GM18867 (cell line): ENCODE measurements at regions not wholly inside any gene's neighbourhood (a gene's known extent, or its start where the extent isn't known, plus 50 kb on each side); places are given as distances from the start of the nearest gene placed in this dataset.
"Not testable (repeated sequence)": the region's sequence is repeated elsewhere in the genome, so short reads cannot be mapped to it uniquely, and the experiment has no call there.

ENCODE experiments used
- ATAC-seq: cut with Tn5 transposase; IDR thresholded peaks from one replicate; pipeline ENCODE4 v1.9.1; 2021; ENCODE audit warnings: mild to moderate bottlenecking, moderate library complexity; ENCODE audit not compliant: unreplicated experiment

DNA sequence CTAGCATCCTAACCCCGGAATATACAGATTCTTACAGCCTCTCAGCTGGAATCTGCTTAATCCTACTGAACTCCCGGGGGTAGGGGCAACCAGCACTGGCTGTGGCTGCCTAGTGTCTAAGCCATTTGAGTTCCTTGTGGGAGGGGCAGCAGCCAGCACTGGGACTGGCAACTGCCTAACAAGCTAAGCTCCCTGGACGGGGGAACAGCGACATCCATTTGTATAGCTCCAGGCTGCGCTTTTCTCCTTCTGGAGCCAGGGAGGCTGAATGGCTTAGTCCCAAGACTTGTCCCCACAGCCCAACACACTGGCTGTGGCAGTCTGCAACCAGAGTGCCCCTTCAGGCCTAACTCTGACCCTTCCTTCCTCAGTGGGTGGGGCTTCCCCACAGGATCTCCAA, 787.2 kb downstream of the METTL4 start:
- no peak for ATAC-seq

DNA sequence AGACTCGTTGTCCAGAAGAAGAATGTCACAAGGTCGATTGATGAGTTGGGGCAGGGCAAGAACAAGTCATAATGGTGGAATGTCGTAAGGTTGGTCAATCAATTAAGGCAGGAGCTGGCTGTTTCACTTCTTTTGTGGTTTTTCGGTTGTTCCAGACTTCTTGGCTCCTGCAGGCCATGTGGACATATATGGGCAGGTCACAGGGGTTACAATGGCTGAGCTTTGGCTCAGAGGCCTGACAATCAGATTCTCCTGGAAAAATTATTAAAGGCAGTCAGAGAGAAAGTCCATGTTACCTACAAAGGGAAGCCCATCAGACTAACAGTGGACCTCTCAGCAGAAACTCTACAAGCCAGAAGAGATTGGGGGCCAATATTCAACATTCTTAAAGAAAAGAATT, 785.3 kb downstream of the METTL4 start:
- ATAC-seq = not testable (repeated sequence)

DNA sequence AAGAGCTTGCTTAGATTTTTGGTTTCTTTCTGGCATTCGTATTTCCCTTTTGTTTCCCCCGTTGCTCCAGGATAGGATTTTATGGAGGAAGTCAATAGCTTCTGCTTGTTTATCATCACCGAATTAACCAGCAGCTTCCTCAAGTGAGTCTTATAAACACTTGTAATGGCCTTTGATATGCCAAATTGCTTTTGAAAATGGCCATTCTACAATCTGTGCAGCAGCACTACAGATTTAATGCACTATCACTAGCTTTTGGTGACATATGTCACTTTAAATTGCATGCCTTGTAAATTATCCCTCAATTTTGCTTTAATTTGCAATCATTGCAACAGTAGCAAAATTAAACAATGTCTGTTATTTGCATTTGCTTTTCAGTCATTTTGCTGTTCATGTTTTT, 774.7 kb downstream of the METTL4 start:
- ATAC-seq = no peak

DNA sequence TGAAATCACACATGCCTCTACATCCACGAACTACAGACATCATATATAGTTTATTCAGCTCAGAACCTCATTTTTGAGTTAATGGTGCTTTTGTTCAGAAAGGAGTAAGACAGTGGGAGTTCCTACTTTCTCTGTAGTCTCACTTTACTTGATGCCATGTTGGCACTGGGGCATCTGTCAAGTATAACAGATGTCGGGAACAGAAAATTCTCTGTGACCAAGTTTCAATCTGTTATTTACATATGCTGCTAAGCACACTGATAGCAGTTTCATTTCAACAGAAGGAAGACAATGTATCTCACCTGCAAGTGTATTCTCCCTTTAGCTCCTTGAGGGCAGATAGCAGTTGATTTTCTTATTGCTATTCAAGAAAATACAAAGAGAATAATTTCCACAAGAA, 774.1 kb downstream of the METTL4 start:
- ATAC-seq = no peak

DNA sequence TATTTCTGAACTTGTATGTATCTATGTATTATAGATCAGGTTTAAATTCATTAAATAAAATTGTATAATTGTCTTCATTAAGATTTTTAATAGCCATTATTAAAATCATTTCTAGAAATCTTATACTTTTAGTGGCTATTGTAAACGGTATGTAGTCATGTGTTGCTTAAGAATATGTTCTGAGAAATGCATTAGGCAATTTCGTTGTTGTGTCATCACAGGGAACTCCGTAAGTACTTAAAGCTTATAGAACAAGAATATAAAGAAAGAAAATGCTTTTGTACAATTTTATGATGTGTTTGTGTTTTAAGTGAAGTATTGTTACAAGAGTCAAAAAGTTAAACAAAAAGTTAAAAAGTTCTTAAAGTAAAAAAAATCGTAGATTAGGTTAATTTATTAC, 765.8 kb downstream of the METTL4 start:
- ATAC-seq = no peak

DNA sequence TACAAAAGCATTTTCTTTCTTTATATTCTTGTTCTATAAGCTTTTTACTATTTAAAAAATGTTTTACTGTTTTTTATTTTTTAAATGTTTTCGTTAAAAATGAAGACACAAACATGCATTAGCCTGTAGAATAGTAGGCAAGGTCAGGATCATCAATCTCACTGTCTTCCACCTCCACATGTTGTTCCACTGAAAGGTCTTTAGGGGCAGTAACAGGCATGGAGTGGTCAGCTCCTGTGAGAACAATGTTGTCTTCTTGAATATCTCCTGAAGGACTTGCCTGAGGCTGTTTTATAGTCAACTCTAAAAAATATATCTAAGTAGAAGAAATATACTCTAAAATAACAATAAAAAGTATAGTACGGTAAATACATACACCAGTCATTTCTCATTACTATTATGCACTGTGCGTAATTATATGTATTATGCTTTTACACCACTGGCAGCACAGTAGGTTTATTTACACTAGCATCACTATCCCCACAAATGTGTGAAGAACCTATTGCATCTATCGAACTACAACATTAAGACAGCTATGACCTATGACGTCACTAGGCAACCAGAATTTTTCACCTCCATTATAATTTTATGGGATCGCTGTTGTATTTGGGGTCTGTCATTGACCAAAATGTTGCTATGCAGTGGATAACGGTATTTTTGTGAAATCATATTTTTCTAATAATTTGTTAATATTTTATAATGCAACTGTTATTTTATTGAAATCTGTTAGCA, 764.3 kb downstream of the METTL4 start:
- ATAC-seq = no peak

DNA sequence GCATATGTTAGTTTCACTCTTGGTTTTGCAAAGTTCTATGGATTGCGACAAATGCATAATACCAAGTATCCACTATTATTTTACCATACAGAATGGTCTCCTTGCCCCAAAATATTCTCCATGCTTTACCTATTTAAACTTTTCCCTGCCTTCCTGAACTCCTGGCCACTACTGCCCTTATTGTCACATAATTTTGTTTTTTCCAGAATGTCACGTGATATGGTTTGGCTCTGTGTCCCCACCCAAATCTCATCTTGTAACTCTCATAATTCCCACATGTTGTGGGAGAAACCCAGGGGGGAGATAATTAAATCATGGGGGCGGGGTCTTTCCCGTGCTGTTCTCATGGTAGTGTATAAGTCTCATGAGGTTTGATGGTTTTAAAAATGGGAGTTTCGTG, 760.0 kb downstream of the METTL4 start:
- no peak for ATAC-seq

DNA sequence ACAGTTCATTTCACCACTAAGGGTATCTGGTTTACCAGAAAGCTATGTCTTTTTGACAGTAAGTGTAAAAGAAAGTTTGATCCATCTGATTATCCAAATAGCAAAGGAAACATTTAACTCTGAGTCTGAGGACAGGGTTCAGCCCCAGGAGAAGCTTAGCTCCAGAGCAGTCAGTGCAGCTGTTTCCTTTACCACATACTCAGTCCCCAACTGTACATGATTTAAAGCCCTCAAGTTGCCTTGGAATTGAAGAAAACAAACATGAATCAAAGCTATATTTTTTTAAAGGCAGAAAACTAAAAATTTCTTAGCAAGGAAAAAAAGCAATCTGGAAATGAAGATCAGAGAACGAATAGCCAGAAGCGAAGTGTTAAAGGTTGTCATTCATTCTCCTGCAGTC, 746.0 kb downstream of the METTL4 start:
- ATAC-seq = no peak

DNA sequence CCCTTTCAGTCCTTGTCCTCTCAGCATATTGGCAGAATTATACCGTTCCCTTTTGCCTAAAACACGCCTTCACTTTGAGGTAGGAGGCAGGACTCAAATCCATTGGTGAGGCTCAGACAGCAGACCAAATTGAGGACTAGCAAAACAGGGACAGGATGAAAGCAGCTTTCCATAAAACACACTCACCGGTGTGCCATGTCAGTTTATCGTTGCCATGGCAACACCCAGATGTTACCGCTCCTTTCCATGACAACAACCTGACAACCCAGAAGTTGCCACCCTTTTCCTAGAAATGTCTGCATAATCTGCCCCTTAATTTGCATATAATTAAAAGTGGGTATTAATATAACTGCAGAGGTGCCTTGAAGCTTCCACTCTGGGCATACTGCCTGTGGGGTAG, 730.4 kb downstream of the METTL4 start:
- no peak for ATAC-seq

DNA sequence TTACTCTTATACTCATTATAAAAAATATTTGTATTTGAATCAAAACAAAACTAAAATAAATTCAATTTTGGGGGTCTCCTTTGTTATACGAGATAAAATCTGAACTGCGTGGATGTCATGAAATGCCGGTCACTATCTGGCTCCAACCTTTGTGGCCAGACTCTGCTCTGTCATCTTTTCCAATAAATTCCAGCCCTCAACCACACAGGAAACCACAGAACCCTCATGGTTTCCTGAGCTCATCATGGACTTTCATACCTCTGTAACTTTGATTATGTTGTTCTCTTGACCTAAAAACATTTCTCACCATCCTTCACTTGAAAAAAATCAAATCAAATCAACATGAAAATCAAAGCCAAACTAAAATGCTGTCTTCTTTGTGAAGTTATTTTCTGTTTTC, 724.7 kb downstream of the METTL4 start:
- ATAC-seq = no peak

DNA sequence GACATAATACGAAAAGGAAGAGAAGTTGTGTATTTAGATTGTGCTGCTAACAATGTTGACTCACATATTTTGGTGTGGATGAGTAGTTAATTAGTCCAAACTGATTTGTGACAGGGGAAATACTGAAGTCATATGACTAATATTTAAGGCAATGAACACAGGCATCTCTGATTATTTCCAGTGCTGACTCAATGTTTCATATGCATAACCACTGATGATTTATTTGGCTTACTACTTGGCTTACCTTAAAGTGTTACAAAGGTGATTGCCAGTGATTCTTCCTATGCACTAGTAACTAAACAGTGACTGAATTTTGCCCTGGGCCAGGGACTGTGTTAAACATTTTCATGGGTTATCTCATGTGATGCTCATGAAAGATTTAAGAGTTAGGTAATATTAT, 722.6 kb downstream of the METTL4 start:
- ATAC-seq = no peak

DNA sequence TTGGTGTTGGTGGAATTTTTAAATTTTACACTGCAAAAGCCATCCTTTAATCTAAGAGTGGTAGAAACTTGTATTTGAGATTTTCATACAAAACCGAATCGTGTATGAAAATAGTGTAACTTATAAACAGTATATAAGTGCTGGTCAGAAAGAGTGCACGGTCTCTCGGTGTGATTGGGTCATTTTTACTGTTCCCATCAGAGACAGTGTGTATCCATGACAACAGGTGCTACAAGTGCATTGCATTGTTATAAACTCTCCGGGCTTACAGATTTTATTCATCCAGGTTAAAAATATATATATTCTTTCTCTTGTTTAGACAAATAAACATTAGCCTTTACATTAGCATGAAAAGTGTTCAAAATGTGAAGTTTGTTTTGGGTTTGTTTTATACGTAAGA, 721.9 kb downstream of the METTL4 start:
- ATAC-seq = no peak

DNA sequence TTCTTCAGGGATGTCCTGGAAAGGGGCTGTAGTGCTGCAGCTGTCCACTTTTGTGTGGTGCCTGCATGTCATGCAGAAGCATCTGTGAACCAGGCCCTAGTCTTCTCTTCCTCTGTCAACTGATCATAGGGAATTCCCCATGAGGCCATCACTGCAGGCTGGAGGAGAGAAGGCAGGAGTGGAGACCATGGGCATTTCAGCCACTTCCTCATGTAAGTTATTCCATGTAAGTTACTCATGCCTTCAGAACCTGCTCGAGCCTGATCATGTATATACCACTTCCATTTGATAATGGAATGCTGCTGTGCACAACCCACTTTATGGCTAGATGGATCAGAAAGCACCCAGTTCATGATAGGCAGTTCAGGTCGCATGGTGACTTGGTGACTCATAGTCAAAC, 714.0 kb downstream of the METTL4 start:
- ATAC-seq = not testable (repeated sequence)

DNA sequence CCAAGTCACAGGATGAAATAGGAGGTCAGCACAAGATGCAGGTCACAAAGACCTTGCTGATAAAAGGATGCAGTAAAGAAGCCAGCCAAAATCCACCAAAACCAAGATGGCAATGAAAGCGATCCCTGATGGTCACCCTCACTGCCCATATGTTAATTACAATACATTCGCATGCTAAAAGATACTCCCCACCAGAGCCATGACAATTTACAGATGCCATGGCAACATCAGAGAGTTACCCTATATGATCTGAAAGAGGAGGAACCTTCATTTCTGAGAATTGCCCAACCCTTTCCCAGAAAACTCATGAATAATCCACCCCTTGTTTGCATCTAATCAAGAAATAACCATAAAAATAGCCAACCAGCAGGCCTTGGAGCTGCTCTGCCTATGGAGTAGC, 709.8 kb downstream of the METTL4 start:
- ATAC-seq = no peak

DNA sequence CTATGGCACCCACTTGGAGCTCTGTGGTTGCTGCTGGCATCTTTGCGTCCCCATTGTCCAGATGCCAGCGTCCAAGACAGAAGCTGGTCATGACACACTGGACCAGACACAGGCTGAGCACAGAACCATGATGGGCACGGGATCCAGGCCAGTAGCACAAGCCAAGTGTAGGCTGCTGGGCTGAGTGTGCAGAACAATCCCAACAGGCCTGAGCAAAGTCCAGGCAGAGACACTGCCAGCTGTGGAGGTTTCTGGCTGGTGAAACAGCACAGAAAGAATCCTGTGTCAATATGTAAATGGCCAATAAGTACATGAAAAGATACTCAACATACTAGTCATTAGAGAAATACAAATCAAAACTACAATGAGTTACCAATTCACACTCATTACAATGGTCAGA, 705.4 kb downstream of the METTL4 start:
- ATAC-seq = no peak

DNA sequence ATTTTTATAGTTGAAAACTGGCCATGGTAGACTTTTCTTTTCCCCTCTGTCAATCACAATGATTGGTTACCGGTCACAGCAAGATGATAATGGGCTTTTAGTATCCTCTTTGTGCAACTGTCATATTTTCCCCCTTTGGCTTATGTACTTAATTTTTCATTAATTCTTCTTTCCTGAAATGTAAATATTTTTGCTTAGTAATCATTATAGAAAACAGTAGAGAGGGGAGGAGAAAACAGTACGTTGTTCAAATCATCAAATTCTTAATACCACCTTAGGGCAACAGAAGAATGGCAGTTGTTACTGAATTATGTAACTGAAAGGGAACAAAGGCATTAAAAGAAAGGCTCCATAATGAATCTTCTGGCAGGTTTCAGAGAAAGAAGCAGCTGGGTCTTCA, 699.0 kb downstream of the METTL4 start:
- ATAC-seq = no peak

DNA sequence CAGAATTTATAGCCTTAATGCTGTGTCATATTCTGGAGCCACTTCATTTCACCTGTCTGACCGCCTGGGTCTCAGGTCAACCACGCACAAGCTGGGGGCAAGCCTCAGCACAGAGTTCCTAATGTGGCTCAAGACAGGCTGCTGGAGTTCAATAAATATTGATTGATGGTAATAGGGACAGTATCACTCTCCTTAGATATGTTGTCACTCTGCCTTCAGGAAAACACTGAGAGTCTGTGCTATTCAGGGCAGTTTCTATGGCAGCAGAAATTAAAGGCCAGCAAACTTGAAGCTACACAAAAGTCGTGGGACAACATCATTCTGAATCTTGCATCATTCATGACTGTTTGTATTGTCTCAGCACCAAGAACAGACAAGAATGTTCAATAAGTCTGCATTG, 696.1 kb downstream of the METTL4 start:
- ATAC-seq = no peak

DNA sequence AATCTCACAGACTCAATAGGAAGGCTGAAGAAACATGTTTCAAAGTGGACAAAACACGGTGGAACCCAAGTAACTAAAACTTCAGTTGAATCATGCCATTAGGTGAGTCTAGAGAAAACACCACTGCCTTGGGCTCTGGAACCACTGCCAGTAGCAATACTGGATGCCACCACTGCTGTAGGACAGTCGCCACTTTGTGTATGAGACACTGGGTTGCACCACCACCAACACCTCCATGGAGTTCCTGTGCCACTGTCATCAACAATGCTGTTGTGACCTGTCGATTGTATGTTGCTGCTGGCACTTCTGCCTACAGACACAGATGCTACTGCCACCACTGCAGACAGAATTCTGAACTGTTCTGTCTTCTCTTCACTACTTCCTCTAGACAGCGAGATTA, 686.7 kb downstream of the METTL4 start:
- ATAC-seq = no peak

DNA sequence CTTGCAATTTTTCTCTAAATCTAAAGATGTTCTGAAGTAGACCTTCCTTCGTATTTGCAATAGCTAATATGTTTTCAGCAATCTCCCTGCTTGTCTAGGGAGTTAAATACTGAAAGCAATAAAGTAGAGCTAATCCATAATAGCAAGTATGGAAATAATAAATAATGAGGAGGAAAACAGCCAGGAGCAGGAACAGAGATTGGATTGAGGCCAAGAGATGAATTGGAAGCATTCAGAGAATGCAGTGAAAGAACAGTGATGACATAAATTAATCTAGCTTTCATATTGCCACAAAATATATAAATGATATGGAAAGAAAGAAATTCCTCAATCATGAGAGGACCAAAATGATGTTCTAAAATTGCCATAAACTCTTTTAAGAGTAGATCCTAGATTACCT, 679.7 kb downstream of the METTL4 start:
- ATAC-seq = no peak

DNA sequence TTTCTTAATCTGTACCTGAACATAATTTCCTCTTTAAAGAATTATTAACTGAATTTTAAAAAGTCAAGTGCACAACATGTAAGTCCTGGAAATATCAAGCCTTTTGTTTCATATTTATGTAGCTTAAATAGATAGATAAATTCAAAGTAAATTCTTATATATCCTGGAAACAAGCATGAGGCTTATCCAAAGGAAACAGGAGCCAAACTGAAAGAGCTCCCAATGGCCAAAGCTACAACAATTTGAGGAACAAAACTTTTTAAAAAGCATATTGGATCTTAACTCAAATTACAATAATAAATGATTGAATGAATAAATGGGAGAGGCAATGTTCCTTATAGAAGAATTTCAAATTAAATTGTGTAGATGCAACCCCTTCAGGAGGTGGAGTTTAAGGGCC, 679.1 kb downstream of the METTL4 start:
- no peak for ATAC-seq

DNA sequence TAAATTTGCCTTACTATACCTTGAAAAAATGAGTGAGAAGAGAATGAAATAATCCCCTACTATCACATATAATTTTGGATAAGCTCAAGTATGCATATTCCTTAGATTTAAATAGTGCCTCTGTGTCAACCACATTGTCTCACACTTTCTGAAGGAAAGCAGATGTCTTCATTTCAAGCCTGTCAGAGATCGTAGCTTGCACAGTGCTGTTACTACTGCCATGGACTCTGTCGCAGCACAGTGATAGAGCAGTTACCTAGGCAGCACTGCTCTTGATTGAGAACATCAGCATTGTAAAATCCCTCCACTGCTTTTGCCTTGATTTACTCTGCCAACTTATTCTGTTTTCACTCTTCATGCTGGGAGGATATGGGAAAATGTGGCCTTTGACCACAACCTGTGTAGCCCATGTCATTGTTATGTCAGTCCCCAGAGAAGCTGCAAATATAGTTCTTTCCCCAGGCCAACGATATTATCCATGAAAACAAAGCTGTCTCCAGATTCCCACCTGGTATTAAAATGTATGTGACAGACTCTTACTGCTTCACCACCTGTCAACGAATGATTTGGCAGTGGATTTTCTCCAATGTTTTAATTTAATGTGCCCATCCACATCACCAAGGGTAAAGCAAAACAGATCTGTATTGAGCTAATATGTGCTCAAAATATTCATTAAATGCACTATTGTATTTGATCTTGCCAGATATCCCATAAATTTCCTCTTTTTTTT, 675.7 kb downstream of the METTL4 start:
- ATAC-seq = no peak

DNA sequence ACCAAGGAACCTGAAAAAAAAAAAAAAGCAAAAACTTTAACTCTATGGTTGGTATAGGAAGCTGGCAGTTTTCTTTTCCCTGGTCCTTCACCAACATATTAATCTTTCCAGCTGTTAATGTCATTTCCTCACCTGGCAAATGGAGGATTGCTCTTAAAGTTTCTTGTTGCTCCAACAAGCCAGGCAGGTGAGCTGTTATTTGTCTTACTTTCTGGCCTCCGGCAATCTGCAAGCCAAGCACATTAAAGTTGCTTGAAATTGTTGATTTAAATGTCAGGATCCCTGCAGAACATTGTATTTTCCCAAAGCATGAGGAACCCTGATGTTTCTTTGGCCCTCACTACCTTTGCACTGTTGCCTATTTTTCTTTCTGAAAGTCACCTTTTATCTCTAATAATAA, 664.9 kb downstream of the METTL4 start:
- ATAC-seq = no peak
